Activated CD8-positive, alpha-beta memory T cell treated with anti-CD3 and anti-CD28 coated beads for 36 hours (primary cell): ENCODE measurements at regions not wholly inside any gene's neighbourhood (a gene's known extent, or its start where the extent isn't known, plus 50 kb on each side); places are given as distances from the start of the nearest gene placed in this dataset.

Experiments
- CTCF ChIA-PET: fragments of 350-600 bp; sonication (Branson Sonifier 250); formaldehyde crosslinking; loops from one replicate; lab custom pipeline; 2021; ENCODE audit warnings: antibody characterized with exemption; lab: Charles Lee
- POLR2A ChIA-PET: fragments of 350-600 bp; sonication (Branson Sonifier 250); formaldehyde crosslinking; loops from one replicate; lab custom pipeline; 2021; ENCODE audit warnings: antibody characterized with exemption; lab: Charles Lee

DNA sequence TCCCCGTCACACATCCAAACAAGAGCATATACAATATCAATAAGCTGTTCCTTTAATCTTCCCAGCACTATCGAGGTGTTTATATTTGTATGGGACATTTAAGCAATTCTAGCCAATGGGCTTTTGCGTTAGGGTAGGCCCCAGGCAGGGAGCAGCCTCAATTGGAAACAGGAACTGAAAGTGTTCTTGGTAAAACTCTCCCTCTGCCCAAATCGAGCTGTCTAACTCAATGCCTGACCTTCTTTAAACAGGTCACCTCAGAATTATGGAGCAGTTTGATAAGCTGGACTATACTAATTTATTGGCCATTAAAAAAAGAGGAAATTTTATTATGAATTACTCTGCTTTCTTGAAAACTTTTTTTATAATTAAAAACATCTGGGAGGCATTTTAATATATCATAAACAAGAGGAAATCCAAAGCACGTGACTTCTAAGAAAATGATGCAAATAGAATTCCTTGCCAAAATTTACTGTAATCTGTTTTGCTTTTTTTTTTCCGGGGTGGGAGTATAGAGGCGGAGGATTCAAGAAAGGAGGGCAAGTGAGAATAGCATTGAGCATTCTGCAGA is 498.1 kb downstream of the LMO4 start:
- POLR2A ChIA-PET, result no interaction called here
- CTCF ChIA-PET, result no interaction called here

DNA sequence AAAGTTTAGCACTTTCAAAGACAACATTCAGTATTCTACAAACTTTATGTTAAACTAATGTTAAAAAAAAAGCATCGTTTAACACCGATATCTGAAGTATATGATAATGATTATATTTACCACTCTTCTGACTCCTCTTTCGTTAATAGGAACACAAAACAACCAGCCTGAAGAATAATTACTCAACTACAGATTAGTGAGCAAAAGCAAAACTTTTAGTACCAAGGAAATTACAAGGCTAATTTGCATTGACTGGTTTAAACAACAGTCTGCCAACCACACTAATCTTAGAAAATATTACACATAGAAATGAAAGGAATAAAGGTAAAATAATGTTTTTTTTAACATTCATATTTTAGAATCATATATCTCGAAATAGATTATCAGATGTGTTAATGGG is 500.7 kb downstream of the LMO4 start:
- POLR2A ChIA-PET, result no interaction called here
- CTCF ChIA-PET, result no interaction called here

DNA sequence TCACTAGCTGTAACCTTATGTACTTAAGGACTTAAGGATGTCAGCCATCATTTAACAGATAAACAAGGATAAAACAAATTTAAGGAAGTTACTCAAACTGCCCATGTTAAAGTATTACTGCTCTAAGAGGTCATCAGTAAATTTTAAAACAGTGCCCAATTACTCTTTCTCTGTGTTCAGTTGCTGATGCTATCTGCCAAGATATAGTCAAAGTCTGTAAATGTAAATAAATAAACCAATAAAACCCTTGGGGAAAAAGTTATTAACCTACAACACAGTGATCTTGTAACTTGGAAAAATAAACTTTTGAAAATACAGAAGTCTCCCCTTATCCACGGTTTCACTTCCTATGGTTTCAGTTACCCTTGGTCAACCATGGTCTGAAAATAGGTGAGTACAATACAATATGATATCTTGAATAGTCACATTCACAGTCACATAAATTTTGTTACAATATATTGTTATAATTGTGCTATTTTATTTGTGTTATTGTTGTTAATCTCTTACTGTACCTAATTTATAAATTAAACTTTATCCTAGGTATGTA is 501.8 kb downstream of the LMO4 start:
- POLR2A ChIA-PET, result no interaction called here
- CTCF ChIA-PET, result no interaction called here

DNA sequence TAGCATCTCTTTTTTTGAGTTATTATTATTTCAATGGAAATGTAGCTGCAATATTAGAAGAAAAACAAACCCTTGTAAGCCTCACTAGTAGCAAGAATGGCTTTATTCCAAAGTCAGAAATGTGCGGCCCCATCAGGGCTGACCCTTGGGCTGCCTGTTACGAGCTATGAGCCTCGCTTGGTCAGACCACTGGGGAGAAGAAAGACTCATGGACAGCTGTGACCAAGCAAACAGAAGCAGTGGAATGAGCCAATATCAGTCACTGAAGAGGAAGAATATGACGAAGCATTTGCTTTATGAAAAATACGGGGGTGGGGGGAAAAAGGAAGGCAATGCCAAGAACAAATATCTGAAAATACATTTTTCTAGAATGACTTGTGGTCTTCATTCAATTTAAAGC is 504.5 kb downstream of the LMO4 start:
- POLR2A ChIA-PET, result no interaction called here
- CTCF ChIA-PET, result no interaction called here

DNA sequence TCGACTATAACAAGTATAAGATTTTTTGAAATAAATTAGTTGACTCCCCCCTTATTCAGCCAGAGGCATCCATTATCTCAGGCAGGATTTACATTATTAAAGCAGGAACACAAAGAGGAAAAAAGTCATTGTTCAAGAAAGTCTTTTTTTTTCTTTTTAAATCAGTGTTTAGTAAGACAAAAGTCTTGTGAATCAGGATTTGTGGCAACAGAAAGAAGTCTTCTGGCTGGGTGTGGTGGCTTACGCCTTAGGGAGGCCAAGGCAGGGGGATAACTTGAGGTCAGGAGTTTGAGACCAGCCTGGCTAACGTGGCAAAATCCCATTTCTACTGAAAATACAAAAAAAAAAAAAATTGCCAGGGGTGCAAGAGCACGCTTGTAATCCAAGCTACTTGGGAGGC is 505.5 kb downstream of the LMO4 start:
- POLR2A ChIA-PET, result no interaction called here
- CTCF ChIA-PET, result no interaction called here

DNA sequence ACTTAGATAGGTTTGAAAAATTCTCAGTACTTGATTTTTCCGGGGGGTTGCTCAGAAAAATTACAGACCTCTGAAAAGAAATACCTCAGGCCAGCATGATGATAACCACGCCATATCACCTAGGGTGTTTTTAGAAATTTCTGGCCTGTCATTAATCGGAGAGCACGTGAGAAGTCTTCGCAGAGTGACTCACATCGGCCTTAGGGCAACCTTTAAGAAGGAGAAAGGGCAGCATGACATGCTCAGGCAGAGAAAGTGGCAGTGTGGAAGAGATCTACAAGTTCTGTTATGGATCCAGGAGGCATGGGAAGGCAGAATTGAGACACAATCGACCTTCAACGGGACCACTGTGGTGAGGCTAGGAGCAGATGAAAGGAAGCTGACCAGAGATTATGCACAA is 506.3 kb downstream of the LMO4 start:
- POLR2A ChIA-PET, result no interaction called here
- CTCF ChIA-PET, result no interaction called here

DNA sequence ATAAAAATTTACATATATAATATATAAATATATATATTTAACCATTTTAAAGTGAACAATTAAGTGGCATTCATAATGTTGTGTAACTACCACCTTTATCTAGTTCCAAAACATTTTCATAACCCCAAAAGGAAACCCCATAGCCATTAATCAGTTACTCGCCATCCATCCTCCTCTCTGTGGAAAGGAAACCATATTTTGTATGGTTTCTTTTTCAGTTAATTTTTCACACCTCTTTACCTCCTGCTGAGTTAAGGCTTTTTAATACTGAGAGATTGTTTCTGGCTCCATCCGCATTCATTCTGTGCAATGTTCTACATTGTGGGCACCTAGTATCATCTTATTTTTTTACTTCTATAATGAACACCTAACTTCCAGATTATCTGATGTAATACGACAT is 512.1 kb downstream of the LMO4 start:
- CTCF ChIA-PET, result no interaction called here

DNA sequence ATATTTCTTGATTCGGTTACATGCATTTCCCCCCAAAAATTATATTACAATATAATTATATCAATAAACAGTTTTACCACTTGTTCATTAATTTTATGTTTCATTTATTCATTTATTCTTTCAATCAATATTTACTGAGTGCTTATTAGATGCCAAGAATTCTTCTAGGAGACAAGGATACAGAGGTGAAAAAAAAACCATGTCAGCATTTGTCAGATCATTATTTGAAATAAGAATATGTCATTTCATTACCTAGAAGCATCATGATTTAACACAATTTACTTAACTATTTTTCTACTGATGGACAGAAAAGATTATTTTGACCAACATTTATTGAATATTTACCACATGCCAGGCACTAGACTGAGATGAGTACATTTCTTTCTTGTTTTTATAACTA is 512.7 kb downstream of the LMO4 start:
- ChIA-PET POLR2A (no interaction called here), CTCF (no interaction called here)

More for the DNA sequence above, 512.1 kb downstream of the LMO4 start:
- POLR2A ChIA-PET, result no interaction called here

DNA sequence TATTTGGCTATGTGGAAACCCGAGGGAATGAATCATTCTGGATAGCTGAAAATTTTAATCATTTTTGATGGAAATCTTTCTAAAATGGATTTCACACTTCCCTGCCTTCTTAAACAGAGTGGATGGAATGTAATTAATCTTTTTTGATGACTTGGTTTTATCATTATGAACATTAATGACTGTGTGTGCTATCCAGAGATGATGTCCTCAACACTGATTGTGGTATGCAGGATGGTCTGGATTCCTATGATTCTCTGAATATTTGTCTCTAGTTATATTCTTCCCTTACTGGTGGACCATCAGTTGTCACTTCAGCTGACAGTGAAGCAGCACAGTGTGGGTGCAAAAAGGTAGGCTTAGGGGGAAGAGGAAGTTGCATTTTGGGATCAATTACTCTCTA is 513.5 kb downstream of the LMO4 start:
- ChIA-PET POLR2A (no interaction called here), CTCF (no interaction called here)

DNA sequence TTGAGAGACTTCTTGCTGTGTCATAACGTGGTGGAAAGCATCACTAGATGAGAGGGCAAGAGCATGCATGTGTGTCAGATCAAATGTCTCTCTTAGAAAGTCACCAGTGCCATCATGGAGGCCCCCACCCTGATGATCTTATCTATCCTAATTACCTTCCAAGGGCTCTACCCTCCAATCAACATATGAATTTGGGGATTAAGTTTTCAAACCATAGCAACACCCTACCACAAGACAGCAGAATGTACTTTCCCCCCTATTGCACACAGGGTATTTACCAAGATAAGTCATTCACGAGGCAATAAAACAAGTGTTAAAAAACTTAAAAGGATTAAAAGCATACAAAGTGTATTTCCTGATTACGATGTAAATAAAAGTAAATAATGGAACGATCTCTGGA is 515.6 kb downstream of the LMO4 start:
- CTCF ChIA-PET, result no interaction called here
- POLR2A ChIA-PET, result no interaction called here

DNA sequence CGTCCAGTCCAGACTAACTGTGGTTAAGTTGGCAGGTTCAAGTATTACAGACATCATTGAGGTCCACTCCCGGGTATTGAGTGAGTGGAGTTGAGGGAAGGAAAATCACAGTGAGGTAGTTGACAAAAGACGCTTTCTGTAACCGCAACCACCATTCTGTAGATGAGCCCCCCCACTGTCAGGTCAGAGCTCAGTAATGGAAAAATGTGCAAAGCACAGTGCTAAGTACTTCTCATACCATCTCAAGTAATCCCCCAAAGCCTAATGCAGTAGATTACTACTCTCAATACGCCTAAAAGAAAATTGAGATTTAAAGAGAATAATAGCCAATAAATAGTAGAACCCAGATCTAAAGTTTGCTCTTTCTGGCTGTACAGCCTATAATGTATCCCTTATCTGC is 522.8 kb downstream of the LMO4 start:
- ChIA-PET CTCF (no interaction called here), POLR2A (no interaction called here)

DNA sequence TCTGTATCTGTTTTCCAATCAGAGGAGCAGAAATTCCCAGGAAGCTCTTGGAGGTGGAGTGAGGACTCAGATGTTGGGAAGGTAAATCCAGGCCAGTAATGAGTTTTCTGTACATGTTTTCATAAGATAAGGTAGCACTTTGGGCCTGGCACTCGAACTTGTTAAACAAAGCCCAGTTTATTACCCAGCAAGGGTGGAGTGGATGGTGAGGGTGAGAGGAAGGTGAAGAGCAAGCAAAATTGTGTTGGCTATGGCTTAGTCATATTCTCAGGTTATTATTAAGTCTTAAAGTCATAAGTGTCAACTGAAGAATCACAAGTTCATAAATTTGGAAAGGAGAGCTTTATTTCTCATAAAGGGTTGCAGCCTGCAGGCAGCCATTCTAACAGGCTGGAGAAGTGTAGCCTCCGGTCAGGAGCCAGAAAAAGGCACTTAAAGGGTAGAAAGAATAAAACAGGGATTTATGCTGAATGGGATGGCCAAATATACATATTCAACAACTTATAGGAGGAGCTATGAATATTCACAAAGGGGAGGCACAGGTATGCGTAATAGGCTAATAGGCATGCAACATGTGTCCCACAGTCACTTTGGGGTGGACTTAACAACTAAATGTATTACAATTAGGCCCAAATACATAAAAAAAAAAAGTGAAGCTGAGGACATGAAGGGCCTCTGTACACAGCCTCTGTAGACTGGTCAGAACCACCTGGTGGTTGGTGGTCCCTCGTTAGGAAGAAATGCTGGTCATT is 523.9 kb downstream of the LMO4 start:
- ChIA-PET POLR2A (no interaction called here), CTCF (no interaction called here)

DNA sequence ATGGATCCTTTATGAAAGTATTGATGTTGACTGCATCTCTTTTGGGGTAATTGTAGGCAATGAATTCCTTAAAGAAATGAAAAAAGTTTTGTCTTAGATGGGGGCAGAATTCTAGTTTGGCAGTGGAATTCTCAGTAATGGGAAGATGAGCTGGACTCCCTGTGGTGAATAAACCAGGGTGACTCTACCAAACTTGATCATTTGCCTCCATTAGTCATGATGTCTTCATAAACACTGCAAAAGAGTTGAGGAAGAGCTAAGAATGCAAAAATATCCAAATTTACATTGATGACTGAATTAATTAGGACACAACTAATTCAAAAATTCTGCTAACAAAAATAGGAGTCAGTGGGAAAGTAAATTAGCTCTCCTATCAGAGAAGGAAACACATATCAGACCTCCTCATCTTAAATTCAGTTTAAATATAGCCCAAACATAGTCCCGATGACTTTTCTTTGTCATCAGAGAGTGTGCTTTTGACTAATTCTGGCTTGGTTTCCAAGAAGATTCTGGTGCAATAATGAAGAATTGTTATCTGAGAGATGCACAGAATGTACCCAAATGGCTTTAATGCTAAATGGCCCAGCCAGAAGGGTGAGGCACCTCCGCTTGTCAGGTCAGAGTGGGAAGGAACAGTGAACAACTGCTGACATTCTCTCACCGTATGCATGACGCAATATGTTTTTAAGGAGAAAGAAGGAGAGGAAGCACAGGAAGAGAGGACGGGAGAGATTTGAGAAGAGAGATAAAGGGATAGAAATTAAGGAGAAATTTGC is 525.1 kb downstream of the LMO4 start:
- ChIA-PET POLR2A (no interaction called here), CTCF (no interaction called here)

DNA sequence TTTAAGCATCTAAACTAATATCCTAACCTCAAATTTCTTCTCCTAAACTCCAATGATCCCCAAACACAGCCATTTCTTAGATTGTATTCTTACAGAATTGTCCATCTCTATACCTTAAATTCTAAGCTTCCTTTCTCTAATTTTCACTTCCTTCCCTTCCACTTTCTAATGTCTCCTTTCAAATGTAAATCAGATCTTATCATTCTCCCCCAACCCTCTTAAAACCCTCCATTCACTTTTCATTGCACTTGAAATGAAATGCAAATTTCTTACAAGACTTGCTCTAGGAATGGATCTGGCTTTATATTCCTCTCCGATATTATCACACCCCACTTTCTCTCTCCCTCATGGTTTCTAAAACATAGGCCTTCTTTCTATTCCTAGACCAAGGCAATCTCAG is 534.6 kb downstream of the LMO4 start:
- POLR2A ChIA-PET, result no interaction called here
- CTCF ChIA-PET, result no interaction called here

DNA sequence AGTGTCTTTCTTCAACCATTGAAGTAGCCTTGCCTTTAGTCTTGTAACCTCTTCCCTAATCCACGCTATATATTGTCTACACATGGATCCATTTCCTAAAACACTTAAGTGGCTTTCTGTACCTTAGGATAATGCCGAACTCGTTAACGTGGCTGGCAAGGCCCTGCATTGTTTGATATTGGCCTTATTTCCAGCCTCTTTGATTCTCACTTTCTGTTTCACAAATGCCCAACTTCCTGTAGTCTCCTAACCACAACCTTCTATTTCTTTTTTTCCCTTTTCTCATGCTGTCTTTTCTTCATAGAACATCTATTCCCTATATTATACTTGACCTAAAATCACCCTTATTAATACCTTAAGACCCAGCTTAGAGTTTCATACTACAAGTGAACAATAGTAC is 536.0 kb downstream of the LMO4 start:
- ChIA-PET POLR2A (no interaction called here), CTCF (no interaction called here)

DNA sequence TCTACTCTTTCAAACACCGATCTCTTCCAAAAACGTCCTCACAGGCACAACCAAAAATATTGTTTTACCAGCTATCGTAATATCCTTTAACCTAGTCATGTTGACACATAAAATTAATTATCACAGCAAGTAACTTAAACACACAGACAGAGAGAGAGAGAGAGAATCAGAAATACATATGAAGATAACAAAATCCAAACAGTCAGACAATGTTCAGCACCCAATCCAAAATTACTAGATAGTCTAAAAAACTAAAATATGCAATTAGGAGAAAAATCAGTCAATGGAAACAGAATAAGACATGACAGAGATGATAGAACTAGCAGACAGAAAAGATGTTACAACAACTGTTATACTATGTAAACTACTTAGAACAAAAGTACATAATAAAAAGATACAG is 537.7 kb downstream of the LMO4 start:
- CTCF ChIA-PET, result no interaction called here
- POLR2A ChIA-PET, result no interaction called here

DNA sequence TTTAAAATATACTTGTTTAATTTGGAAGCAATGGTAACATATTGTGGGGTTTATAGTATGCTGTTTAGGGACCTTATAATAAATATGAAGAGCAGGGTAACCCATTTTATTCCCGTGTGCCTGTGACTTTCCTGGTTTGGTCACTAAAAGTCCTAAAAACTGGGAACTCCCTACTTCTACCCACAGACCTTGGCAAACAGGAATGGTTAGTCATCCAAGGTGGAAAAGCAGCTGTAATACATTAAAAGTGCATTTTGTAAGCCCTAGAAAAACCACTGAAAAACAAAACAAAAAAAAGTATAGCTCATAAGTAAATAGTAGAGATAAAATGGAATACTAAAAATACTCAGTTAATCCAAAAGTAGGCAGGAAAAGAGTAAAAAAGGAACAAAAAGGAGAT is 538.9 kb downstream of the LMO4 start:
- ChIA-PET POLR2A (no interaction called here), CTCF (no interaction called here)

DNA sequence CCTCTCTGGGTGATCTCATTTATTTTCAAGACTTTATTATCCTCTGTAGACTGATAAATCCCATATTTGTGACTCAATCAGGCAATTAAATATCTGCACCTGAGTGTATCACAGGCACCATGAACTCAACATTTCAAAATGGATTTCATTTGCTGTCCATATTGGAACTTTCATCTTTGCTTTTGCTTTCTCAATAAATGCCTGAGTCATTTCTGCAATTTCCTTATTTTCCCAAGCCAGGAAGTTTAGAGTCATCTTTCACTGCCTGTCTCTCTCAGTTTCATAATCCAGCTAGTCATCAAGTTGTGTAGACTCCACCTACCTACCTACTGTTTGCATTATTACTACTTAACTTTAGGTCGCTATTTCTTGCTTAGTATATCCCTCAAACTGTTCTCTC is 540.9 kb downstream of the LMO4 start:
- ChIA-PET POLR2A (interaction anchor here (0.6 kb wide), 1 partner anchor 83 kb away, joined by 3 read pairs; no protein-coding TSS in a partner anchor), CTCF (no interaction called here)

DNA sequence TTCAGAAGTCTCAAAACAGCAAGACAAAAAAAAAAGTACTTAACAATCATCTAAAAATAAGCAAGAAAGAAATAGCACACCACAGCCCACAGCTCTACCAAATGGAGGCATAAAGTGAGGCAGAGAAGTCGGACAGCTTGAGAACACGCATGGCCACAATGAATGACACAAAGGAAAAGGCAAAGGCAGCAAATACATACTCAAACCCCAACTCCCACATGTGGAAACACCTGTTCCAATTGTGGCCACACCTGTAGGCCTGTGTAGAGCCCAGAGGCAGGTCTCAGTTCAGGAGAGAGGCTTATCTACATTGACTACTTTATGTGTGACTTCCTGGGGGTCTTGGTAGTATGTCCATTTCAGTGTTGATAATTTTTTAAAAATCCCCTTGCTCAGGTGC is 543.5 kb downstream of the LMO4 start:
- ChIA-PET POLR2A (no interaction called here), CTCF (no interaction called here)

DNA sequence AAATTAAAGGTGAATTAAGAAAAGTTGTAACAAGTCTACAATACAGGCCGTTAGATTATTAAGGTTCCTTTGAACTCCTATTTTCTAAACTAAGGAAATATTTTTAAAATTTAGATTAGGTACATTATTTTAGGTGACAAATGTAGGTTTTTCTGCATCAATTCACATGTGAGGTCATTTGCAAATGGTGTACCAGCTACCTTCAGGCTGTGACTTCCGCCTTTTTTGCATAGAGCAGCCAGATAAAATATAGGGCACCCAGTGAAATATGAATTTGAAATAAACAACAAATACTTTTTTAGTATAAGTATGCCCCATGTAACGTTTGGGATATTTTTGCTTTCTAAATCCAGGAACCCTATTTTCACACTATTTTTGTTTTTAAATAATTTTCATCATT is 544.0 kb downstream of the LMO4 start:
- ChIA-PET CTCF (no interaction called here), POLR2A (no interaction called here)

DNA sequence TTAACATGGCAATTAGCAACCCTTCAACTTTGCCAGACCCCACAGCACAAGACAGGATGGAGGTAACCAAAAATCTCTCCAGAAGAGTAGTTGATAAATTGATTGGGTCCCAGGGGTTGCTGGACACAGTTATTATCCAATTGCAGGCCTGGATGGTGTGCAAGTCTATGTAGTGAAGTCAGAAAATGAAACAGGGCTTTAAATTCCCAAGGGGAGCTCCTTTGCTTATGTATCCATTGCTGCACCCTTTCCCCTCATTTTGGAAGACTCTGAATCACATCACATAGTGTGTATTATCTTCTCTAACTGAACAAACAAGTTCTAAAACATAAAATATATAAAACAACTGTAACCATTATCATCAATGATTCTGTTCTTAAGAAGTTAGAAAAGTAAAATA is 550.2 kb downstream of the LMO4 start:
- CTCF ChIA-PET, result interaction anchor here (0.7 kb wide), 1 partner anchor 323 kb away, joined by 3 read pairs; no protein-coding TSS in a partner anchor
- POLR2A ChIA-PET, result no interaction called here
